ENCODE measurements at regions not wholly inside any gene's neighbourhood (a gene's known extent, or its start where the extent isn't known, plus 50 kb on each side); places are given as distances from the start of the nearest gene placed in this dataset.

DNA sequence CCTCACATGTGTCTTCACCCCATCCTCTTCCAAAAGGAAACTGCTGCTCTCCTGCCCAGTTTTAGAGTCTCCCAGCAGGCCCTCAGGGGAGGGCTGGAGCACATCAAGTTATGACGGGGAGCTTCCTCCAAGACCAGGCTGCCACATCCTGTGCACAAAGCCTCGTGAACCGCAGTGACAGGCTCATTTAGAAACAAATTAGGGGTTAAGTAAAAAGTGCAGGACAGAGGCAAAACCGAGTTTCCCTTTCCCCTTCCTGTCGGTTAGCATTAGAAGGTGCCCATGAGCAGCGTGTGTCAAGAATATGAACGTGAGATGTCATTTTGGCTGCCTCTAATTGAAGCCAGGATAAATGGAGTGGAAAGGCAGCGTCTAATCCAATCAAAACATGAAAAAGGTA is 199.7 kb downstream of the ARRDC4 start:
- TF ChIP-seq, protein P1, sequence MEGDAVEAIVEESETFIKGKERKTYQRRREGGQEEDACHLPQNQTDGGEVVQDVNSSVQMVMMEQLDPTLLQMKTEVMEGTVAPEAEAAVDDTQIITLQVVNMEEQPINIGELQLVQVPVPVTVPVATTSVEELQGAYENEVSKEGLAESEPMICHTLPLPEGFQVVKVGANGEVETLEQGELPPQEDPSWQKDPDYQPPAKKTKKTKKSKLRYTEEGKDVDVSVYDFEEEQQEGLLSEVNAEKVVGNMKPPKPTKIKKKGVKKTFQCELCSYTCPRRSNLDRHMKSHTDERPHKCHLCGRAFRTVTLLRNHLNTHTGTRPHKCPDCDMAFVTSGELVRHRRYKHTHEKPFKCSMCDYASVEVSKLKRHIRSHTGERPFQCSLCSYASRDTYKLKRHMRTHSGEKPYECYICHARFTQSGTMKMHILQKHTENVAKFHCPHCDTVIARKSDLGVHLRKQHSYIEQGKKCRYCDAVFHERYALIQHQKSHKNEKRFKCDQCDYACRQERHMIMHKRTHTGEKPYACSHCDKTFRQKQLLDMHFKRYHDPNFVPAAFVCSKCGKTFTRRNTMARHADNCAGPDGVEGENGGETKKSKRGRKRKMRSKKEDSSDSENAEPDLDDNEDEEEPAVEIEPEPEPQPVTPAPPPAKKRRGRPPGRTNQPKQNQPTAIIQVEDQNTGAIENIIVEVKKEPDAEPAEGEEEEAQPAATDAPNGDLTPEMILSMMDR (IDR thresholded peaks at IDR 0.05), result no peak
- no peak for TF ChIP-seq POLR2AphosphoS5 (IDR thresholded peaks at IDR 0.05)
- no peak for TF ChIP-seq POLR2A (IDR thresholded peaks at IDR 0.05)
